NCI-H1694 (cell line): ENCODE measurements at regions not wholly inside any gene's neighbourhood (a gene's known extent, or its start where the extent isn't known, plus 50 kb on each side); places are given as distances from the start of the nearest gene placed in this dataset.

Source experiments
- DNase-seq: peaks from one replicate; lab custom pipeline; 2025; lab: John Stamatoyannopoulos, UW

DNA sequence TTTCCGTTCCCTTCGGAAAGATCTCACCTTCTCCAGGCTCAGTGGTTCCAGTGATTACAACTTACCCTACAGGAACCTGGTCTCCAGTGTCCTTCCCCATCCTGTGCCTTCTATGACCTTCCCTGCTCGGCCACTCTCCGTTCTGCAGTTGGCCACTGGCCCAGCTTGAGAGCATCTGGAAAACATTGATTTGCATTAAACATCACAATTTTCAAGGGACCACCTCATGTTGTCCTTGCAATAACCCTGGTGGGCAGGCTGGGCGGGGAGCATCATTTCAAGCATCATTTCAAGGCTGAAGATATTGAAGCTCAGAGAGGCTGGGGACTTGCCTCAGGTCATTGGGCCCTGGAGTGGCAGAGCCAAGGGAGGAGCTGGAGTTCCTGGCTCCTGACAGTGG is 177.4 kb downstream of the SEC61B start:
- no peak for DNase-seq

DNA sequence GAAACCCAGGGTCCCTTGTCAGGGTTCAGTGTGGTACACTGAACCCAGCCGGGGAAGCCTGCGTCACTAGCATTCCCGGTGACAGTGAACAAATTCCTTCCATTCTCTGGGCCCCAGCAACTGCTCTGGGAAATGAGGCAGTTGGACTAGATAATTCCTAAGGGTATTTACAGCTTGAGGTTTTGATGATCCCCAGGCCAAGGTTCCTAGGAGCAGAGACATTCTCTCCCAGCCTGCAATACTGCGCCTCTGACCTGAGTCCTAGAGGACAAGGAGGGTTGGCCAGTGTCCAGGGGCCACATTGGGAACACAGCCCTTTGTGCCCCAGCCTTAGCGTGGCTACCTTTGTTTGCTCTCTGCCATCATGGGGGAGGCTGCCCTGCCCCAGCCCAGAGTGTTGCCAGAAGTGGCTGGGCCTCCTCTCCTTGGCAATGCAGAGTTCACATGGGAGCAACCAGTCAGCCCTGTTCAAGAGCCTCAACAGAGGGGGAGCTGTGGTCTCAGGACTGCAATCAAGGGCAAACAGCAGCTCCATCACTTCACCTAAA is 178.2 kb downstream of the SEC61B start:
- DNase-seq: no peak

DNA sequence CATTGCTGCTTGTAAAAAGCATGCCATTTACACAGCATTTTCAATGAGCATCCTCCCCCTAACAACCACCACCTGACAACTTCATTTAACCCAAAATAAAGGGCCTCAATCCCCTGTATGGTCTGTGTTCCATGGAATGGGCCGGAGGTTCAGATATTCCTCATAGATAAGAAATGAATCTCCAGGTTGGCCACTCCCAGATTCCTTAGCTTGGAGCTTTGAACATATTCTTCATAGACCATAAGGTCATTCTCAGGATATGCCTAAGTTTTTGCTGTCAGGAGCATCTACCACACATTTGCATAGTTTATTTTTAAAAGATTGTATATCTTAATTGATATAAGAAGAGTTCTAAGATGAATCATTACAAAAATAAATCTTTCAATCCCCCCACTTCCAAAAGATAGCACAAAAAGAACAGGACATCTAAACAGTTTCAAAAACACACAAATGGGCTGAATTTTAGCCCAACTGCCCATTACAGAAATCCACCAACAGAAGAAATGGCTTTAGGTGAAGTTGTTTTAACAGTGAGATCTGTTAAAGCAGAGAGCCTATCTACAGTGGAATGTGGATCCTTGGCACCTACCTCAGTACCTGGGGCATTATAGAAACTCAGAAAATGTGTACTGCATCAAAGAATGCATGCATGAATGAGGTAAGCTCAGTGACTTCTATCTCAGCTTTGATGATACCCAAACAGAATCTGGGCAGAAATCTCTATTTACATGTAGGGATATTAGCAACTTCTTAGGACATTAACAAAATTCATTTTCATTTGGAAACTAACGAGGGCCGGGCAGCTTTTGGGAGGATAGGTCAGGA is 179.8 kb downstream of the SEC61B start:
- DNase-seq: no peak

DNA sequence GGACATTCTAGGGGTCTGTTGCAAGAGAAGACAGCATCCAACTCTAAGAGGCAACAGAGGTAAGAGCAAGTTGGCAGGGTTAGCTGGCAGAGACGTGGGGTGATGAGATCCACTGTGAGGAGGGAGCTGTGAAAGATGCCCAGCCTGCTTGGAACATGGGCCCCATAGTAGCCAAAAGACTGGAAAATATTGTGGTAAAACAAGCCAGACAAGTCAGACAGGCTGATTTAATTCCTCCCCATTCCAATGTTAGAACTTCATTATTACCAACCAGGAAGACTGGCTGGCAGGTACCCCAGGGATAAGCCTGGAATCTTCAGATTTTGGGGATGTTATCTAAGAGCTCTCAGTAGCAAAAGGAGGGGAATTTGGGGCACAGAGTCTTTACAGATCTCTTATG is 181.3 kb downstream of the SEC61B start:
- DNase-seq: no peak

DNA sequence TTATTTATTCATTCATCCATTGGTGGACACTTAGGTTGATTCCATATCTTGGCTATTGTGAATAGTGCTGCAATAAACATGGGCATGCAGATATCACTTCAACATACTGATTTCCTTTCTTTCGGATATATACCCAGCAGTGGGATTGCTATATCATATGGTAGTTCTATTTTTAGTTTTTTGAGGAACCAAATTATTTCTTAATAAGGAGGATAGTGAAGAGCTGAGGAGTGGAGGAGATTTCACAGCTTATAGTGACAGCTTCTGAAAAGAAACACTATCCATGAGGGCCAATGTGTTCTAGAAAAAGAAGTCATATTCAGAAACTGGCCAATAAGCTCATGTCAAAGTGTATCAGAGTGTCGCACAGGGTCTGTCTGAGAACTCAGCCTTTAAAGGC is 183.3 kb downstream of the SEC61B start:
- no peak for DNase-seq

DNA sequence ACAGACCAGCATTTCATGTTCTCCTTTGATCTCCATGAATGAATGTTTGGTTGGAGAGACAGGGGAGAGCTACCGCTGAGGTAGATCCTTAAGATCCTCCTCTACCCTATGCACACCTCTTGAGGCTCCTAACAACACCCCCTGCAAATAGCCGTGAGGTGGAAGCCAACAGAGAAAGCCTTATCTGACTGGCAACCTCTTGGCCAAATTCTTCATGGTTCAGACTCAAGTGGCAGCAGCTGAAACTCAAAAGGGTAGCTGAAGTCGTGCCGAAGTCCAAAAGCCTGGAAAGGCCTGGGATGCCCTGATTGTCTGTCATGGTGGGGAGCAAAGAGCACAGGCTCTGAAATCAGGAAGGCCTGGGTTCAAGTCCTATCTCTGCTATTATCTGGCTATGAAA is 184.9 kb downstream of the SEC61B start:
- no peak for DNase-seq

DNA sequence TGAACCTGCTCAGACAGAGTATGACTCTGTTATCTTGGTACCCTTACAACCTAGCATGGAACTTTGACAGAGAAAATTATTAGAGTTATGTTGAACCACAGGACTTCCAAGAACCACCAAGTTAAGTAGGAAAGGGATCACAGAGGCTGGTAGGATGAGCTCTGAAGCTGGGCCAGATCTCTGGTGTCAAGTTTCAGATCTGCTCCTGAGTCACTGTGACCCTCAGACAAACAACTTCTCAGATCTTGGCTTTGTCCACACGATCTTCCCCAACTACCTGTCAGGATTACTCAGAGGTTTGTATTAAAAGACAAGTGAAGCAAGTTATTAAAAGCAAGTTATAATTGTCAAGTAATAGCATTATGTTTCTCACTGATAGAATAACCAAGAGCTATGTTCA is 189.0 kb downstream of the SEC61B start:
- no peak for DNase-seq

DNA sequence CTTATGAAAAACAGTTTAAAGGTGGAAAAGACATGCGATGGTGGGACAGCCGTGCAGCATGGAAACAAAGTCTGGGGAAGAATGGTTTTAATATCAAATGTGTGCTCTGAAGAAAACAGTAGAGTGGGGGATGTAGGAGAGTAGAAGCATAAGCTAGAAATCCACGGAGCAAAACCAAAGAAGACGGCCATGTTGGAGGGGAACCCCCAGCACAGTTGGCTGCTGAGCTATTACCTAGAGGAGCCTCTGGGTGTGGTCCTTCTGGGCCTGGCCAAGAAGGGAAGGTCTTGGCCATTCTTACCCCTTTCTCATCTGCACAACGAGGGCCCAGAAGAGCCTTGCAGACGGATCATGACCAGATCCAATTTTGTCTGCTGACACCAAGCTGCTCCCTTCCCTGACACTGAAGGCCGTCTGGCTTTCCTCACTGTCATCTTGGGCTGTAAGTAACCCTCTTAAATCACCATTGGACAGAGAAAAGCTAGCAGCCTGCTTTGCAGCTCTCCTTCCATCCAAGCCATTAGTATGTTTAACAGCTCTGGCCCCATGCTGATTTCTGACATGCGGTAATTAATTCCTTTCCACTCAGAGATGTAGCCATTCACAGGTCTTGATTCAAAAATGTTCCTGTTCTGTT is 189.5 kb downstream of the SEC61B start:
- no peak for DNase-seq

DNA sequence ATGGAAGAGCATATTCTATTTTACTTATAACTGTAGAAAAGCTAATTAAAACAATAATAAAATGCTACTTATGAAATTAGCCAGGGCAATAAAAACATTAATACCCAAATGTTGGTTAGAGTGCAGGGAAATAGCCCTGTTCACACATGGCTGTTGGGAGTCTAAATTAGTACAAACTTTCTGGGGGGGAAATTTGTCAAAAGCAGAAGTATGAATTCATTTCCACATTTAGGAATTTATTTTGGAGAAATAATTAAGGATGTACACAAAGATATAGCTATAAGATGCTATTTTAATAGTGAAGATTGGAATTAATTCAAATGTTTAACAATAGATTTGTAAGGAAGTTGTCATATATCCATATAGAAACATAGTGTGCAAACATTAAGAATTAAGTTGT is 190.5 kb downstream of the SEC61B start:
- DNase-seq: no peak

DNA sequence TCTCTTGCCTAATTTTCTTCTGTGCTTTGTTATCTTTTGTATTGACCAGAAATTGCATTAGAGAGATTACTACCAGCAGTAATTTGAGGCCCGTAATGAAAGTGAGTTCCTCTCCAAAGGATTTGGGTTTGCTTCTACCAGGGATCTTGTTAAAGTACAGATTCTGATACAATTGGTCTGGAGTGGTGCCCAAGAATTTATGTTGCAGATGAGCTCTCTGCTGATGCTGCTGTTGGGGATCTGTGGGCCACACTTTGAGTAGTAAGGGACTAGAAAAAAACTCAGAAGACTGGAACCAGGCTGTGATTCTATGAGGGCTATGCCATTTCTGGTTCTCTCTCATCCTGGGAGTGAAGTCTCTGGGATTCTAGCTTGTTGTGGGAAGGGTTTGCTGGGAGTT is 192.2 kb downstream of the SEC61B start:
- DNase-seq: no peak

DNA sequence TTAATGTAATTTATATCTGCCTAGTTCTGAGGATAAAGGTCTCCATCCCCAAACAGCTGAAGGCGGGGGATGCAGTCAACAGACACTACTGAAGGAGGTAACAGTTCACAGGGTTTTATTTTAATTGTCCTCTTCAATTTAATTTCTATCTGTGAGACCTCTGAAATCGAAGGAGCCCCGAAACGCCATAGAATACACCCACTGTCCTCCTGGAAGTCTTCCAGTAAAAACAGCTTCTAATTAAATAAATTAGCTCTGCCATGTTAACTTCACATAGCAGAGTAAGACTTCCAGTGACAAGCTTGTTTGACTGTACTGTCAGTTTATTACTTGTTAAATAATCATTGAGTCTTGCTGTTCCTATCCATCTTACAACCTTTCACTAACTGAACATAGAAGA is 193.5 kb downstream of the SEC61B start:
- DNase-seq: no peak

DNA sequence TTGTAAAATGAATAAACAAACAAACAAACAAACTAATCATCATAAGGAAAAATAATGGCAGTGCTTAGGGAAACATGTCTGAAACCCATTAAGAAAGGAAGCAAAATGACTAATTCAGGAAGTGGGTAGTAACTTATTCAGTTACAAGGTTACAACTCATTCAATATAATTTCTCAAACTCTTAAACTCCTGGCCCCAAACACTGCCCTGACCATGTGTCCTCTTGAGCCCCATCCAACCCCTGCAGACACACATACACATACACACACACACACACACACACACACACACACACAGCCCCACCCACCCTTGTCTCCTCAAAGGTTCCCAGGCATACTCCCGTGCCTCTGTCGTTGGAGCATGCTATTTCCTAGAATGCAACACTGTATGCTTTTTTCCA is 193.9 kb downstream of the SEC61B start:
- DNase-seq: no peak

DNA sequence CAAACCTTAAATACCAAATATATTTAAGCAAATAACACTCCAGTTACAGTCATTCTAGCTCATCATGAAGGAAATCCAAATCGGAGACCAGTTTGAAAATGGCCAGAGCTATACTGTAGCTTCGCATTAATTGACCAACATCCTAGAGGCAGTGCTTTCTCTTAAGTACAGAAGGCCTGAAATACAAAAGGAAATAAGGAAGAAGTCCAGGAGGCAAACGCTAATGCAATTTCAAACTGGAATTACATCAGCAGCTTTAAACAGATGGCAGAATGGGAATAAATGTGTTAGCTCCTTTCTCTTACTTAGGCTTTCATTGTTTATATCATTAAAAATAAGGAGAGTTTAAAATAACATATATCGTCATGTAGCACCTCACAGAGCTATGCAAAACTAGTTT is 197.0 kb downstream of the SEC61B start:
- peak; percentile 41 for DNase-seq

DNA sequence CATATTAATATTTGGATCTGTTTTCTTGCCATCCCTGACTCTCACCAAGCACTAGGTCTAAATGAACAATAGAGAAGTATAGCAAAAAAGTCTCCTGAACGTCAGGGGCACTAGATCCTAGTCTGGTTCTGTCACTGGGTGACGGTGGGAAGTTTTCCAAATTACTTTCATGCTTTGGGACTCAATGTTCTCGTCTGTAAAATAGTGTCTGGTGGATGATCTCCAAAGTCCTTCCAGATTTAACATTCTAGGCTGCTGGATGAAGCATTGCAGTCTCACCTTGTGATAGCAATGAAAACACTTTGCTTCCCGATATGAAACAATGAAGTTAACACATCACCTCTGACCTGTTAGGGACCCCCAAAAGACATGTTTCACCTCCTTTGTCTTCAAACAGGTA is 199.3 kb downstream of the SEC61B start:
- no peak for DNase-seq

DNA sequence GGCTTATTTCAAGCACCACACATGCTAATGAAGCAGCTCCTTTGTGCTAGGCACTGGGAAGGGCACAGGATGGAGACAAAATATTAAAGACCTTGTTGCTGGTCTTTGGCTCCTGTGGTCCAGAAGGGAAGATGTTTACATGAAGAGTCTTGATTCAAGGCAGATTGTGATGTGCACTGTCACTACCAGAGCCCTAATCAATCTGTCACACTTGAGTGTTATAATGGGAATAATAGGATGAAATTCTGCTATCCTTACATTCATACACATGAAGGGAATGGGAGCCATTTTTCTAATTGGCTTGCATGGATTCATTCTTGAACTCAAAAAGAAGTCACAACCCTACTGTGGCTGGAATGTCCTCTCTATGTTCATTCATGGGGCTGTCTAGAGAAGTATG is 203.0 kb downstream of the SEC61B start:
- no peak for DNase-seq

DNA sequence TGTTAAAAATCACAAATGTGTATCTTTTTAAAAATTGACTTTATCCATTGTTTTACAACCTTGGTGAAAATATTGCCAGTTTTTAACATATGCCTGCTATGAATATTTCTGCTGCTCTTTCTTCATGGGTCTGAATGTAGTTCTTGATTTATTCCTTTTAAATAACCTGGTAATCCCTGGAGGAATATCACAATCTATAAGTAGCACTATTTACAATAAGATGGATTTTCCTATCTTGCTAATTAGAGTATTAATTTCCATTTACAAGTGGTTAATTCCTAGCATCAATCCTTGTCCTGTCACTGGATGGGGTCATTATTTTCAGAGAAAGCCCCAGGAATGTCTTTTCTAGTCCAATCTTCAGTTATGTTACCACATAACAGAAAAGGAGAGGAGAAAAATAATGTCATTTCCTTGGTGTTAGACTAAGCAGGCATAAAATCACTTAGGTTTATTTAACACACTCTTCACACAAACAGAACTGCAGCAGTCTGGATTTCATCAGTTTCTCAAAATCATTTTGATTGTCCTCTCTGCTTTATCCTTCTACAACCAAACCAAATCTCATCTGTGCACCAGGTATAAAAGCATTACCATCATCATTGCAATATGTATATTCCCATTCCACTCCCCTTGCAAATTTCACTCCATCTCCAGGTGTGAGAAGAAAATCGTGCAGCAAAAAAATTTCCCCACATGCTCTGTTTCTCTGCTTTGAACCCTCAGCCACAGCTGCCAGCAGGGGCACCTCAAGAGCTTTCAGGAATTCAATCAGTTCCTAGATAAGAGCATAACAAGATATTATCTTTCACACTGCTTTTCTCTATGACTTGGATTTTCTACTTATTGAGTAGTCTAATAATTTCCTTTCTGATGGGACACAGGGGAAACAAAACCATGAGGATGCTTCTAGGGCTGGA is 204.1 kb downstream of the SEC61B start:
- DNase-seq: no peak

DNA sequence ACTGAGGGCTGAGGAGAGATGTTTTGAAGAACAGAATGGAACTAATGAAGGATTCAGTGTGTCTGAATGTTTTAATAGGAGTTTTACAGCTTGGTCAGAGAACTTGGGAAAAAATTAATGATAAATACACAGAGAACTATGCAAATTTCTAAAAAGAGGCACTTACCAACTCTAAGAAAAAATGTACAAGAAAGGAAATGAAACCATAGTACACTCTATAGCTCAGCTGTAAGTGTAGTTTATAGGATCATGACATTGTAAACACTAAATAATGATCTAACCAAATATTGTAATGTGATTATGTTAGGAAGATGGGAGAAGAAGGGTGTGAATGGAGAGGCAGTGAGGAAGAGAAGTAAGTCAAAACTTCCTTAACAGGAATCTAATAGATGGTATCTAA is 205.2 kb downstream of the SEC61B start:
- DNase-seq: no peak

DNA sequence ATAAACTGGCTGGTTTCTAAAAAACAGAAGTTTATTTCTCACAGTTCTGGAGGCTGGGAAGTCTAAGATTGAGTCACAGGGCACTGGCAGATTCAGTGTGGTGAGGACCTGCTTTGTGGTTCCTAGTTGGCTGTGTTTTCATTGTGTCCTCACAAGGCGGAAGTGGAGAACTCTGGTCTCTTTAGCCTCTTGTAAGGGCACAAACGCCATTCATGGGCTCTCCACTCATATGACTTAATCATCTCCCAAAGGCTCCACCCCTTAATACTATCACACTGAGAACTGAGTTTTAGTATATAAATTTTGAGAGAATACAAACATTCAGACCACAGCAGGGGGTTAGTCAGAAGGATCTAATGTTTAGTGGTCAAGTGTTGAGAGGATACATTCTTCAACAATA is 208.2 kb downstream of the SEC61B start:
- DNase-seq: no peak

DNA sequence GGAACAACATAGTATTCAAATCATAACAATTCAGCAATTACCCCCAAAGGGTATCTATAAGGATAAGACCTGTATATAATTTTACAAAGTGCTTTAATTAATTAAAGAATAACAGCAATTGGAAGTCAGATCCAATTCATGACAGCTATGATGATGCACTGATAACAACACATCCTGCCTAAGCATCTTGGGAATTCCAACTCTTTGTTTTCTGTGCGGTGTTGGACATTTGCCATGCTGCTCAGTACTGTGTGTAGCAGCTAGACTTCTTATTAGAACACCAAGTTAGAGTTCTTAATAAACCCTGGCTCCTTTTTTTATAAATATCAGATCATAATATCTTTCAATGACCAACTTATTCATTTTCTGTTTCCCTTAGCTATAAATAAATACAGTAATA is 209.0 kb downstream of the SEC61B start:
- no peak for DNase-seq

DNA sequence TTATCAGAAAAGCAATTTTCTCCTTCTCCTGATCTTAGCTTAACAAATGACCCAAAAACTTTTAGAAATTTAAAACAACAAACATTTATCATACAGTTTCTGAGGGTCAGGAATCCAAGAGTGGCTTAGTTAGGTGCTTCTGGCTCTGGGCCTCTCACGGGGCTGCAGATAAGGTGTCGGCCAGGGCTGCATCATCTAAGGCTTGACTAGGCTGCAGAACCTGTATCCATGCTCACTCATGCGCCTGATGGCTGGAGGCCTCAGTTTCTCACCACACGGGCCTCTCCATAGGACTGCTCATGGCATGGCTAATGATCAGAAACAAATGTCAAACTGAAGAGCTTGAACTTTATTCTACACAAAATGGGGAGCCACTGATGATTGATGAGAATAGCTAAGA is 210.0 kb downstream of the SEC61B start:
- no peak for DNase-seq

DNA sequence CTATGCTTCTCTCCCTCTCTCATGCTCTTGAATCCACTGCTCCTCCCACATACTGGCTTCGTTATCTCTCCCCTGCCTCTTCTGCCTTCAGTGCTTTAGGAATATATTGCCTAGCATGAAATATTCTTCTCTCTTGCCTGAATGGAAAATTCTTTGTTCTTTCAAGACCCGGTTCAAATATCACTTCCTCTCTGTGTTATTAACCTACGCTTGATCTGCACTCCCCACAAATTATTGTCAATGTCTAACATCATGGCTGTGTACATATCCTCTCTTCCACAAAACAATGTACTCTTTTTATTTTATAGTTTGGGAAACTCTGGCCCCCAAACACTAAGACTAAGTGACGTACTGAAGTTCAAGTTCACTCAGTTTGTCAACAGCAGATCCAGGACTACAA is 211.0 kb downstream of the SEC61B start:
- DNase-seq: no peak

DNA sequence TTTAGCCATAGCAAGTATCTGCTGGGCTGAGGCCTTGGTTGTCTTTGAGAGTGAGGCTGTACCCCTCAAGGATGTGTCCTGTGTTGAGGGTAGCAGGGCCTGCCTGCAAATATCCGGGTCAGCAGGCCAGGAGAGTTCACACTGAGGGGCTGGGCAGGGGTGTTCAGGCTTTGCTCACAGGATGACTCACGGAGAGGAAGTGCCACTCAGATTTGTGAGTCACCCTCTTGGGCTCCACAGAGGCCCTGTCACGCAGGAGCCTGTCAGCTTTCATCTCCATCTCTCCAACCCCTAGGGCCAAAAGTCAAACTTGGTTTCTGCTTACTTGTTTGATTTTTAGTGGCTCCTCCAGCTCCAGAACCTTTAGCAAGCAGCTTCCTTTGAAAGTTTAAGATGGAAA is 211.5 kb downstream of the SEC61B start:
- no peak for DNase-seq

DNA sequence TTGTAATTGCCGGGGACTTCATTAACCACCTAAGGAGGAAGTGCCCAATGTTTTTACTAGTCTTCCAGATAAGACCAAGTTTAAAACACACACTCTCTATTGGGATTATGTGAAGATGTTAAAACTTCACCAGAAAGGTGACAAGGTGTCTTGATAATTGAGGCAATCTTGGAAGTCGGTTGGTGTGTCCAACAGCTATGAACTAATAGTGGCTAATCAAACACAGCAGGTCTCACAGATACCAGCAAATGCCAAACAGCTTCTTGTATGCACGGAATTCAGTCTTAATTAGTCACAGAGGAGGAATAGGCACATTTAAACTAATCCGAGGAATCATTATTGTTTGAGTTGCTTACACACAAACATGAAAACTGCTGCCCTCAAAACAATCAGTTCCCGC is 214.5 kb downstream of the SEC61B start:
- no peak for DNase-seq
